ENCODE measurements at regions not wholly inside any gene's neighbourhood (a gene's known extent, or its start where the extent isn't known, plus 50 kb on each side); places are given as distances from the start of the nearest gene placed in this dataset.
A peak's percentile ranks its signal among the peaks of the same experiment; 100 is the strongest.

DNA sequence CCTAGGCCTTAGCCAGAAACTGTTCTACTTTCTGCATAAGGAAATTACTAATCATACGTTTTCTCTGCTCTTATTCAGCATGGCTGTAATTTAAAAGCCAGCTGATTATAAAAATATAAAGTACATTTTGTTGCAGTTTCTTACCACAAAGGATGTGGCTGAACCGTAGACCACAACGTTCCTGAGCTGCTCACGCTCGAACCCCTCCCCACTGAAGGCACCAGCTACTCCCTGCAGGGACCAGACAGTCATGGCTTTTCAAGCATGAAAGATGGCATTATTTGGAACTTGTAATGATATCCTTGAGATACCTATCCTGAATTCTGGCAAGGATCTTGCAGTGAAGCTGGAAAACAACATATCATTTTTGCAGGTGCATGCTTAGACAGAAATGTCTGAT is 91.8 kb upstream of the DMRT1 start:
- H3K36me3 ChIP-seq (ENCODE audit: control insufficient read depth, insufficient read depth, low read length): no peaks in the 10 kb centered on the region
- Mint-ChIP-seq H3K36me3 (no peaks in the 10 kb centered on the region), H3K4me3 (peak overlapping the region; percentile 73), H3K27ac (peak overlapping the region in 1 of 2 donors; percentile 40), H3K4me1 (peaks cover 36 to 46% of the 10 kb centered on the region in 2 donors), H3K9me3 (no peaks in the 10 kb centered on the region), H3K27me3 (ENCODE audit: low read depth in 2 of 2) (peaks cover 0 to 8% of the 10 kb centered on the region in 2 donors)
- peaks cover 25% of the 10 kb centered on the region for H3K4me1 ChIP-seq (ENCODE audit: control insufficient read depth, insufficient read depth, low read length)
- 0% methylated on average over 4 of the region's 5 CpGs for WGBS (ENCODE audit: insufficient coverage)
- intact Hi-C loops (cut with micrococcal nuclease): no loop called here
- no peak overlapping the region for H3K27ac ChIP-seq (ENCODE audit: low read length)
- H3K27me3 ChIP-seq (ENCODE audit: control insufficient read depth, insufficient read depth, low read length): no peaks in the 10 kb centered on the region
- DNase-seq (peak in 1 of 2 donors; percentile 42), ATAC-seq (peak in 1 of 3 donors; percentile 67)
- TF ChIP-seq, protein P1, sequence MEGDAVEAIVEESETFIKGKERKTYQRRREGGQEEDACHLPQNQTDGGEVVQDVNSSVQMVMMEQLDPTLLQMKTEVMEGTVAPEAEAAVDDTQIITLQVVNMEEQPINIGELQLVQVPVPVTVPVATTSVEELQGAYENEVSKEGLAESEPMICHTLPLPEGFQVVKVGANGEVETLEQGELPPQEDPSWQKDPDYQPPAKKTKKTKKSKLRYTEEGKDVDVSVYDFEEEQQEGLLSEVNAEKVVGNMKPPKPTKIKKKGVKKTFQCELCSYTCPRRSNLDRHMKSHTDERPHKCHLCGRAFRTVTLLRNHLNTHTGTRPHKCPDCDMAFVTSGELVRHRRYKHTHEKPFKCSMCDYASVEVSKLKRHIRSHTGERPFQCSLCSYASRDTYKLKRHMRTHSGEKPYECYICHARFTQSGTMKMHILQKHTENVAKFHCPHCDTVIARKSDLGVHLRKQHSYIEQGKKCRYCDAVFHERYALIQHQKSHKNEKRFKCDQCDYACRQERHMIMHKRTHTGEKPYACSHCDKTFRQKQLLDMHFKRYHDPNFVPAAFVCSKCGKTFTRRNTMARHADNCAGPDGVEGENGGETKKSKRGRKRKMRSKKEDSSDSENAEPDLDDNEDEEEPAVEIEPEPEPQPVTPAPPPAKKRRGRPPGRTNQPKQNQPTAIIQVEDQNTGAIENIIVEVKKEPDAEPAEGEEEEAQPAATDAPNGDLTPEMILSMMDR (IDR thresholded peaks at IDR 0.05): no peak
- no peaks in the 10 kb centered on the region for H3K9me3 ChIP-seq (ENCODE audit: control insufficient read depth, insufficient read depth, low read length)
- H3K4me3 ChIP-seq (ENCODE audit: low read length): no peak overlapping the region

DNA sequence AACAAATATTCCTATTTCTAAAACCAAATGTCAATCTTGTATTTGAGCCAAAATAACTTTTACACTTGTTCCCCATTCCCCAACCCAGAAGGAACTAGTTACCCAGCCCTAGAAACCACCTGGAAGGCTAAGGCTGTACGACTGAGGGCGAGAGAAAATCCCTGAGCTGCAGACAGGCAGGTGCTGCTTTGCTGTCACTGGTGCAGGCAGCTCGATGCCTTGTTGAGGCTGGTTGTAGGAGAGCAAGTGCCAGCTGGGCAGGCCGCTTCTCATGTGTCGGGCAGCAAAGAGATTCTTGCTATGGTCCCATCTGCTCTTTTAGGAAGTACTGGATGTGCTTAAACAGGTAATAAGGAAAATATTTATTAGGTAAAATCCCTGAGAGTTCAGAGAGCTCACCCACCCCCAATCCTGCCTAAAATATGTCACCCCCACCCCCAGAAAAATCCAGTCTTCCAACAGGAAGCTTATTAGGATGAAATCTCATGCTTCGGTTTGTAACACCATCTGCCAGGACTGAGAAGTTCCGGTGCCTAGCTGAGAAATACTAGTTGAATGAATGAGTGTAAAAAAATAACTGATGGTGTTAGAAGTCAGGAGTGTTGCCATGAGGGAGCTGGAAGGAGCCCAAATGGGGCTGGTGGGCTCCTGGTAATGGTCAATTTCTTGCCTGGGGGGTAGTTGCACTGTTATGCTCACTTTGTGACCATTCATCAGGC is 91.1 kb upstream of the DMRT1 start:
- Histone ChIP-seq H3K27ac (ENCODE audit: low read length) (no peak overlapping the region), H3K27me3 (ENCODE audit: control insufficient read depth, insufficient read depth, low read length) (no peaks in the 10 kb centered on the region), H3K9me3 (ENCODE audit: control insufficient read depth, insufficient read depth, low read length) (no peaks in the 10 kb centered on the region), H3K4me3 (ENCODE audit: low read length) (no peak overlapping the region), H3K4me1 (ENCODE audit: control insufficient read depth, insufficient read depth, low read length) (peaks cover 27% of the 10 kb centered on the region), H3K36me3 (ENCODE audit: control insufficient read depth, insufficient read depth, low read length) (no peaks in the 10 kb centered on the region)
- ATAC-seq (no peak), DNase-seq (no peak)
- TF ChIP-seq, protein P1 (IDR thresholded peaks at IDR 0.05): no peak
- 50% methylated on average over 7 of the region's 7 CpGs for WGBS (ENCODE audit: insufficient coverage)
- H3K4me1 Mint-ChIP-seq: peaks cover 43 to 47% of the 10 kb centered on the region in 2 donors
- H3K27me3 Mint-ChIP-seq (ENCODE audit: low read depth in 2 of 2): peaks cover 0 to 8% of the 10 kb centered on the region in 2 donors
- H3K4me3 Mint-ChIP-seq: peak overlapping the region; percentile 73
- H3K9me3 Mint-ChIP-seq: no peaks in the 10 kb centered on the region
- intact Hi-C loops (cut with micrococcal nuclease): no loop called here
- no peaks in the 10 kb centered on the region for H3K36me3 Mint-ChIP-seq
- peak overlapping the region in 1 of 2 donors; percentile 40 for H3K27ac Mint-ChIP-seq

DNA sequence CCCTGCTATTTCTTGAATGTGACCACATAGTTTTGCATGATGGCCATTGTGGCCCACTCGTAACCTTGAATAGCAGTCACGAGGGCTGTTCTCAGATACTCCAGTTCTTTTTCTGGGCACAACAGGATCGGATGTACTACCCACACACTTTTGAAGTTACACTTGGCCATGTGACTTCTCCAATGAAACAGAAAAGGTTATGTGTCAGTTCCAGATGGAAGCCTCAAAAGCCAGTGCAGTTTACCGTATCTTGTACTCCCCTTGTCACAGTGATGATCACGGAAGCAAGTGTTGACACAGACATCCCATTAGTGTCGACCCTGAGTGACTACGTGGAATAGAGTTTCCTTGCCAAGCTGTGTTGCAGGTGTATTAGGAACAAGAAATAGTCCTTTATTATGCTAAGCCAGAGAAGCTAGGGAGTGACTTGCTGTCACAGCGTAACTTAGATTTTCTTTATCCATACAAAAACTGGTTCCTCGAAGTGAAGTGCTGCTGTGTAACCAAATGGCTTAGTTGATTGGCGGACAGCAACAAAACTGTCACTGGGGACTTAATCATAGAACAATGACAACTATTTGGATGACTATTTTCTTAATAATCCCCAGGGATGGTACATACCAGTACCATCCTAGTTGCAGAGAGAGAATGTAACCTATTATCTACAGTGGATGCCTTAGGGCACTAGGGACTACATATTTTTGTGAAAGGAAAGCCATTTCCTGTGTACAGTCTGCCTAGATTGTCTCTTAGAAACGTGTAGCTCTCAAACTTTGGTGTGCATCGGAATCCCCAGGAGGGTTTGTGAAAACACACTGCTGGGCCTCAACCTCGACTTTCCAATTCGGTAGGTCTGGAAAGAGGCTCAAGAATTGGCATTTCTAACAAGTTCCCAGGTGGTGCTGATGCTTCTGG is 90.1 kb upstream of the DMRT1 start:
- Histone ChIP-seq H3K27me3 (ENCODE audit: control insufficient read depth, insufficient read depth, low read length) (no peaks in the 10 kb centered on the region), H3K4me3 (ENCODE audit: low read length) (no peak overlapping the region), H3K36me3 (ENCODE audit: control insufficient read depth, insufficient read depth, low read length) (no peaks in the 10 kb centered on the region), H3K27ac (ENCODE audit: low read length) (no peak overlapping the region), H3K4me1 (ENCODE audit: control insufficient read depth, insufficient read depth, low read length) (peaks cover 36% of the 10 kb centered on the region), H3K9me3 (ENCODE audit: control insufficient read depth, insufficient read depth, low read length) (no peaks in the 10 kb centered on the region)
- Mint-ChIP-seq H3K27ac (no peak overlapping the region), H3K27me3 (ENCODE audit: low read depth in 2 of 2) (peaks cover 0 to 10% of the 10 kb centered on the region in 2 donors), H3K36me3 (no peaks in the 10 kb centered on the region), H3K4me3 (no peak overlapping the region), H3K4me1 (peaks cover 51 to 56% of the 10 kb centered on the region in 2 donors), H3K9me3 (no peaks in the 10 kb centered on the region)
- ATAC-seq: no peak
- 79% methylated on average over 14 of the region's 14 CpGs for WGBS (ENCODE audit: insufficient coverage)
- intact Hi-C loops (cut with micrococcal nuclease): no loop called here
- TF ChIP-seq, protein P1 (IDR thresholded peaks at IDR 0.05): no peak
- no peak for DNase-seq
